H9 (cell line): ENCODE measurements at regions not wholly inside any gene's neighbourhood (a gene's known extent, or its start where the extent isn't known, plus 50 kb on each side); places are given as distances from the start of the nearest gene placed in this dataset.

Experiments used
- DNase-seq: peaks from one replicate; pipeline ENCODE4 v3.0.0-alpha.2; 2017
- H2AFZ ChIP-seq: one replicate; pipeline ENCODE4 v1.6.1; 2013; ENCODE audit warnings: mild to moderate bottlenecking, low read length, control low read depth, moderate library complexity
- H2AK5ac ChIP-seq: 2 replicates; pipeline ENCODE4 v1.6.1; 2013; ENCODE audit warnings: low read length, control low read depth, mixed read lengths; ENCODE audit not compliant: insufficient read length
- H2BK120ac ChIP-seq: one replicate; pipeline ENCODE4 v1.6.1; 2013; ENCODE audit warnings: low read depth, mild to moderate bottlenecking, low read length, control low read depth, inconsistent platforms; ENCODE audit not compliant: poor library complexity, severe bottlenecking
- H2BK12ac ChIP-seq: 2 replicates; pipeline ENCODE4 v1.6.1; 2013; ENCODE audit warnings: low read length, control low read depth, mixed read lengths, low read depth; ENCODE audit not compliant: insufficient read length
- H2BK15ac ChIP-seq: 2 replicates; pipeline ENCODE4 v1.6.1; 2013; ENCODE audit warnings: low read depth, low read length, control low read depth
- H2BK20ac ChIP-seq: one replicate; pipeline ENCODE4 v1.6.1; 2013; ENCODE audit warnings: low read depth, mild to moderate bottlenecking, low read length, control low read depth, inconsistent platforms; ENCODE audit not compliant: poor library complexity, severe bottlenecking
- H2BK5ac ChIP-seq: 2 replicates; pipeline ENCODE4 v1.6.1; 2013; ENCODE audit warnings: low read length, control low read depth, mixed read lengths; ENCODE audit not compliant: insufficient read length
- H3K14ac ChIP-seq: 2 replicates; pipeline ENCODE4 v1.6.1; 2013; ENCODE audit warnings: low read length, control low read depth; ENCODE audit not compliant: insufficient read depth
- H3K18ac ChIP-seq: 2 replicates; pipeline ENCODE4 v1.6.1; 2013; ENCODE audit warnings: low read depth, mild to moderate bottlenecking, mixed read lengths, low read length, control low read depth; ENCODE audit not compliant: insufficient read length
- H3K23ac ChIP-seq: 2 replicates; pipeline ENCODE4 v1.6.1; 2013; ENCODE audit warnings: low read length, control low read depth, mixed read lengths, low read depth; ENCODE audit not compliant: insufficient read length
- H3K23me2 ChIP-seq: 2 replicates; pipeline ENCODE4 v1.6.1; 2013; ENCODE audit warnings: low read depth, mild to moderate bottlenecking, mixed read lengths, low read length, control low read depth; ENCODE audit not compliant: insufficient read length, poor library complexity, severe bottlenecking
- H3K27ac ChIP-seq: 2 replicates; pipeline ENCODE4 v1.5.1; 2013; ENCODE audit warnings: low read length, control low read depth, mixed read lengths, low read depth; ENCODE audit not compliant: insufficient read length
- H3K27me3 ChIP-seq: 2 replicates; pipeline ENCODE4 v1.6.1; 2013; ENCODE audit warnings: low read length, control low read depth, inconsistent platforms; ENCODE audit not compliant: insufficient read depth
- H3K4ac ChIP-seq: 2 replicates; pipeline ENCODE4 v1.6.1; 2013; ENCODE audit warnings: low read depth, mild to moderate bottlenecking, control low read depth, inconsistent platforms, low read length, moderate library complexity
- H3K4me1 ChIP-seq: 2 replicates; pipeline ENCODE4 v1.6.1; 2013; ENCODE audit warnings: low read length, control low read depth, inconsistent platforms; ENCODE audit not compliant: insufficient read depth
- H3K4me2 ChIP-seq: 2 replicates; pipeline ENCODE4 v1.6.1; 2013; ENCODE audit warnings: low read length, control low read depth, mixed read lengths; ENCODE audit not compliant: insufficient read length, insufficient read depth
- H3K56ac ChIP-seq: 2 replicates; pipeline ENCODE4 v1.6.1; 2013; ENCODE audit warnings: low read depth, mild to moderate bottlenecking, mixed read lengths, low read length, control low read depth; ENCODE audit not compliant: insufficient read length
- H3K79me1 ChIP-seq: 2 replicates; pipeline ENCODE4 v1.6.1; 2013; ENCODE audit warnings: low read depth, mild to moderate bottlenecking, moderate library complexity, low read length, control low read depth, inconsistent platforms; ENCODE audit not compliant: insufficient read depth, poor library complexity, severe bottlenecking
- H3K79me2 ChIP-seq: 2 replicates; pipeline ENCODE4 v1.6.1; 2013; ENCODE audit warnings: low read length, control low read depth, inconsistent platforms; ENCODE audit not compliant: insufficient read depth
- H3K9ac ChIP-seq: 2 replicates; pipeline ENCODE4 v1.6.1; 2013; ENCODE audit warnings: low read length, control low read depth, mixed read lengths; ENCODE audit not compliant: insufficient read length; ENCODE audit errors: extremely low read depth
- H3K9me3 ChIP-seq: one replicate; pipeline ENCODE4 v1.6.1; 2013; ENCODE audit warnings: low read depth, low read length, inconsistent platforms; ENCODE audit not compliant: control insufficient read depth
- H3T11ph ChIP-seq: one replicate; pipeline ENCODE4 v1.6.1; 2013; ENCODE audit warnings: mild to moderate bottlenecking, low read length, control low read depth, inconsistent platforms
- H4K20me1 ChIP-seq: one replicate; pipeline ENCODE4 v1.6.1; 2013; ENCODE audit not compliant: control insufficient read depth, insufficient read length, insufficient read depth
- H4K5ac ChIP-seq: 2 replicates; pipeline ENCODE4 v1.6.1; 2013; ENCODE audit warnings: low read depth, mild to moderate bottlenecking, mixed read lengths, low read length, control low read depth; ENCODE audit not compliant: insufficient read length
- H4K8ac ChIP-seq: replicated peaks from 2 replicates; pipeline ENCODE4 v1.6.1; 2013; ENCODE audit warnings: low read length, control low read depth, mixed read lengths, low read depth; ENCODE audit not compliant: insufficient read length
- H4K91ac ChIP-seq: 2 replicates; pipeline ENCODE4 v1.6.1; 2013; ENCODE audit warnings: low read depth, mild to moderate bottlenecking, moderate library complexity, mixed read lengths, low read length, control low read depth; ENCODE audit not compliant: insufficient read length
- H3K27ac Mint-ChIP-seq, 3 experiments: 2 replicates in 2 of 3; 3 replicates in 1 of 3; pipeline ENCODE4 v1.8.0; 2020 to 2021; ENCODE audit warnings: mixed read lengths in 3 of 3, mild to moderate bottlenecking in 1 of 3, moderate library complexity in 1 of 3
- H3K27me3 Mint-ChIP-seq: 2 replicates; pipeline ENCODE4 v1.8.0; 2021; ENCODE audit warnings: low read depth, mild to moderate bottlenecking, moderate library complexity, mixed read lengths
- H3K36me3 Mint-ChIP-seq, 3 experiments: 2 replicates in 2 of 3; 3 replicates in 1 of 3; pipeline ENCODE4 v1.8.0; 2020 to 2021; ENCODE audit warnings: low read depth in 3 of 3, mixed read lengths in 3 of 3; ENCODE audit not compliant: insufficient read depth in 1 of 3
- H3K4me1 Mint-ChIP-seq, 2 experiments: 2 replicates each; pipeline ENCODE4 v1.8.0; 2020; ENCODE audit warnings: mixed read lengths in 2 of 2
- H3K4me3 Mint-ChIP-seq, 2 experiments: 2 replicates in 1 of 2; 3 replicates in 1 of 2; pipeline ENCODE4 v1.8.0; 2020 to 2021; ENCODE audit warnings: mild to moderate bottlenecking in 2 of 2, mixed read lengths in 2 of 2, moderate library complexity in 1 of 2
- H3K9me3 Mint-ChIP-seq, 2 experiments: 2 replicates in 1 of 2; 3 replicates in 1 of 2; pipeline ENCODE4 v1.8.0; 2020; ENCODE audit warnings: mild to moderate bottlenecking in 2 of 2, mixed read lengths in 2 of 2, moderate library complexity in 1 of 2
- CTCF ChIP-seq: fragments of 200-600 bp; sonication (generic); conservative IDR thresholded peaks from 3 replicates; pipeline ENCODE4 v1.8.0; 2021; ENCODE audit warnings: antibody characterized with exemption, mild to moderate bottlenecking
- WGBS: extraction: QIAGEN DNeasy Blood & Tissue Kit; methylation state at CpG from one replicate; pipeline ENCODE4 v1.1.7; 2013; ENCODE audit warnings: missing lambda C conversion rate, low lambda C conversion rate, mixed read lengths; ENCODE audit not compliant: insufficient read length; ENCODE audit errors: extremely low coverage; 5-methylcytosine and 5-hydroxymethylcytosine counted together

- no peaks in the 10 kb centered on the region for H3K4me1 ChIP-seq
- peaks cover 0 to 6% (median 0%) of the 10 kb centered on the region in 3 experiments; a peak in 2 of 7 replicates for H3K36me3 Mint-ChIP-seq
- H3K56ac ChIP-seq: no peak overlapping the region
- no peak overlapping the region for H2AFZ ChIP-seq
- TF ChIP-seq CTCF: no peak
- WGBS: no CpG with 5 or more reads among the region's 7 CpGs
- no peak overlapping the region for H2BK120ac ChIP-seq
- H3K4ac ChIP-seq: no peak overlapping the region
- H4K20me1 ChIP-seq: no peaks in the 10 kb centered on the region
- no peak overlapping the region for H4K5ac ChIP-seq
- no peaks in the 10 kb centered on the region for H3K79me2 ChIP-seq
- no peak overlapping the region for H3T11ph ChIP-seq
- H4K8ac ChIP-seq: no peak overlapping the region
- no peak overlapping the region for H3K27ac Mint-ChIP-seq
- H2BK15ac ChIP-seq: no peak overlapping the region
- no peak for DNase-seq
- no peak overlapping the region for H4K91ac ChIP-seq
- peaks cover 3% of the 10 kb centered on the region for H3K23me2 ChIP-seq
- no peak overlapping the region for H2BK20ac ChIP-seq
- H3K27me3 Mint-ChIP-seq: peaks cover 8% of the 10 kb centered on the region
- H3K9me3 ChIP-seq: no peaks in the 10 kb centered on the region
- H3K23ac ChIP-seq: no peak overlapping the region
- H2BK5ac ChIP-seq: no peak overlapping the region
- no peaks in the 10 kb centered on the region for H3K79me1 ChIP-seq
- H3K9ac ChIP-seq: no peak overlapping the region
- peaks cover 5 to 7% of the 10 kb centered on the region in 2 experiments; a peak in 4 of 5 replicates for H3K9me3 Mint-ChIP-seq
- H3K27me3 ChIP-seq: no peaks in the 10 kb centered on the region
- H3K18ac ChIP-seq: no peak overlapping the region
- no peak overlapping the region for H3K4me2 ChIP-seq
- H3K14ac ChIP-seq: no peak overlapping the region
- no peak overlapping the region for H3K4me3 Mint-ChIP-seq
- no peaks in the 10 kb centered on the region for H3K4me1 Mint-ChIP-seq
- no peak overlapping the region for H2BK12ac ChIP-seq
- H2AK5ac ChIP-seq: no peak overlapping the region
- no peak overlapping the region for H3K27ac ChIP-seq
Observed at GRCh38 chr7:69411018-69411417, 187.3 kb upstream of the AUTS2 start.
